ENCODE measurements at regions not wholly inside any gene's neighbourhood (a gene's known extent, or its start where the extent isn't known, plus 50 kb on each side); places are given as distances from the start of the nearest gene placed in this dataset.

DNA sequence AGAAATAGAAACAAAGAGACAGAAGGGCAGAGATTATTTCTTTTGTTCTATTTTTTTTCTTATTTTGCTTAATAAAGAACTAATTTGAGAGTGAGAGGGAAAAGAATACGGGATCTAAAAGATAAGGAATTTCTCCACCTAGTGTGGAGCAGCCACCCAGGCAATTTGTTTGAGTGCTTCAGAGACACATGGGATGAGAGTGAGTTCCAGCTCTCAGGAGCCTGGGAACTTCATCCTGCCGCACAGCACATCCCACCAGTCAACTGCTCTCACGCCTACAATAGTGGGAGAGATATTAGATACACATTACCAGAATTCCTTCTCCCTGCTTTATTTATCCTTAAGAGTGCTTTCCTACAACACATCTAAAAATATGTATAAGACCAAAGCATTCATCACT lies 946.4 kb downstream of the PDHA2 start:
- DNase-seq (ENCODE audit: low read depth) = no peak

GRCh38 chr4:96787766-96788165 lies 947.9 kb downstream of the PDHA2 start:
- no peak for DNase-seq (ENCODE audit: low read depth)

- no peak for DNase-seq (ENCODE audit: low read depth)
These were observed 969.7 kb downstream of the PDHA2 start for GRCh38 chr4:96809563-96809962.

DNA sequence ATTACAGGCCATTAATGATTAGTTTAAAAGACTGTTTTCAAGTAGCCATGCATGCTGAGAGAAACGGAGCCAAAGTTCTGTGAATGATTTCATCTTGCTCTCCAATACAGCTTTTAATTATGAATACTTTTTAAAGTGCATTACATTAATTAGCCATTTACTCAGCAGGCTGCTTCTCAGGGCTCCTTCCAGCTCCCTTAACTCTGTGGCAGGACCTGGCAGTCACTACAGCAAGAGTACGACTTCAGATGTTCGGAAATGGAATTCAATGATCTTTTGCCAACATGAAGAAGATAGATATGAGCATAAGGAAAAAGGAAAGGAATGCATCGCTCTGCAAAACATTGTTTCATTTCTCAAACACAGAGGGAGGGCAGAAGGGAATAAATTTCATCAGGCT lies 987.2 kb downstream of the PDHA2 start:
- no peak for DNase-seq (ENCODE audit: low read depth)

- DNase-seq (ENCODE audit: low read depth) = no peak
These were observed 993.9 kb downstream of the PDHA2 start for GRCh38 chr4:96833831-96834230.

DNA sequence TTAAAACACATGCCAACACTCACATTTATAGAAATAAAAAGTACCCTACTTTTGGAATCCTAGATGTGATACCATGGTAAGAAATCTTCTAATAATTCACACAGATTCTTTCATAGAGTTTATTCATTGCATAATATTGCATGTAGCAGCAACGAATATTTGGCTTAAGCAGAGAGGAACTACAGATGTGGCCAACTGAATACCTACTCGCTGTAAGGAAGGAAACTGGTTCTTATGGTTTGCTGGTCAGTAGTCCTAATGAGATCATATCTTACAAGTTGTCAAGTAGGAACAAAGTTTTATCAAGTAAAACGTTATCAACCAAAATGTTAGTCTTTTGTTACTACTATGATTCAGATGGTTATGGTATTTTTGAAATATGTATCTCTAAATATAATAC lies 996.1 kb downstream of the PDHA2 start:
- DNase-seq (ENCODE audit: low read depth) = no peak

- DNase-seq (ENCODE audit: low read depth) = no peak
These were observed 999.5 kb downstream of the PDHA2 start for GRCh38 chr4:96839441-96839840.

DNA sequence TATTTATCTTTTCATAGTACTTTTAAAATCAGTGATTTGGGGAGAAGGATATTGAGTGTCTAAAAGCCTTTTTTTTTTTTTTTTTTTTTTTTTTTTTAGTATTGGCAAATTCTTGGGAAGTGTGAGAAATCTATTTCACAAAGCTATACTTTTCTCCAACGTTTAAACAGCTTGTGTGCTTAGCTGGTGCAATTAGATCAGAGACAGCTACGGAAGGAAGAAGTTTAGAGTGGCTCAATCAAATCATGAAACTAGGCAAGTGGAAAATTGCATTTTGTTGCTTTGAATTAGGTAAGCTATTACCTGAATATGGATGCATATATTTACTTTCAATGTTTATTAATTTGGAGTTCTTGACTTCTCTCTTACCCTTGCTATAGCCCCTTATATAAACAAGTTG lies 1001.9 kb downstream of the PDHA2 start:
- no peak for DNase-seq (ENCODE audit: low read depth)

- DNase-seq (ENCODE audit: low read depth) = no peak
These were observed 1005.1 kb downstream of the PDHA2 start for GRCh38 chr4:96844858-96845490.

- DNase-seq (ENCODE audit: low read depth) = no peak
These were observed 1005.9 kb downstream of the PDHA2 start for GRCh38 chr4:96845819-96846218.

- no peak for DNase-seq (ENCODE audit: low read depth)
These were observed 1034.8 kb downstream of the PDHA2 start for GRCh38 chr4:96874657-96875056.

GRCh38 chr4:96879527-96879926 lies 1039.6 kb downstream of the PDHA2 start:
- no peak for DNase-seq (ENCODE audit: low read depth)

DNA sequence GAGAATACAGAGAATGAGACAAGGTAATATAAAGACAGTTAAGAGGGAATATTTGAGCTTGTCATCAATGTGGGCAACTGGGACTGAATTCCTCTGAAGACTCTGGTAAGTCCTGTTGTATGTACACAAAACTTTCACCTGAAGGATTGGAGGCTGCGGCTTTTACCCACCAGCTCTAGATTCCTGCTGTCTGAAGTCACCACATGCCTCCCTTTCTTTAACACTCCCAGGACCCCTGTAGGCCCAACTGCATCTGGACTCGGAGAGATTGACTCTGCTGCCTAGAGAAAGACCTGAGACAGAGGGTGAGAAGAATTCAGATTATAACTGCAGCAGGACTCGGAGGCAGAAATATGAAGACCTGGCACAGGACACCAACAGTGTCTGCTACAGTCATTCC lies 1048.0 kb downstream of the PDHA2 start:
- no peak for DNase-seq (ENCODE audit: low read depth)

DNA sequence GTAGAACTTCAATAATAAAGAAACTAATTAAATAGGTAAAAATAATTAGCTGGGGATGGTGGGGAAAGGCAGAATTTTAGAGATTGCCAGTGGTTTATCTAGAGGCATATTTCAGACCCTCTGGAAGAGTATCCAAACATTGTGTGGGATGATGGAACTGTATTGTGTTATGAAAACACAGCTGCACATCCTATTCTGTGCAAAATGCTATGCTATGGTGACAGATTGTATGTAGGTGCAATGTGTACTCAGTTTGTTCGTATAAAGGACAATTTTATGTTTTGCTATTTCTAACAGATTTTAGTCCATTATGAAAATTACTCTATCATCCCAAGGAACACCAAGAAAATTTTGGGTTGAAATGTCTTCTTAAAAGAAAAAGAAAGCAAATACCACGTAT lies 1054.7 kb downstream of the PDHA2 start:
- no peak for DNase-seq (ENCODE audit: low read depth)

- no peak for DNase-seq (ENCODE audit: low read depth)
These were observed 1055.9 kb downstream of the PDHA2 start for GRCh38 chr4:96895826-96896225.

DNA sequence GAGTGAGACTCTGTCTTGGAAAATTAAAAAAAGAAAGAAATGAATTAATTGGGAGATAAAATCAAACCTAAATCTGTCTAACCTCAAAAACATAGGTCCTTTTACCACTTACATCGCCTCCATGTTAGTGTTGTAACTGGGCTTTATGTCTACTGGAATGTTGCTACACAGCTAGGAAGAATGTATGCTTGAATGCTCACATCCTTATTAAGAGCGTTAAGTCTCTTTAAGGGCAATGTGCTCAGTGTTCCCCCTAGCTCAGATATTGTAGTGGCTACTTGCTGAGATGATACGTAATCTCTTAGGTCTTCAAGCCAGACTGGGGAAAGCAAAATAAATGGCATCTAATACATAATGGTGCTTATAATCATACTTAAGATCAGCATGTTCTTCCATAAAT lies 1072.8 kb downstream of the PDHA2 start:
- DNase-seq (ENCODE audit: low read depth) = no peak

DNA sequence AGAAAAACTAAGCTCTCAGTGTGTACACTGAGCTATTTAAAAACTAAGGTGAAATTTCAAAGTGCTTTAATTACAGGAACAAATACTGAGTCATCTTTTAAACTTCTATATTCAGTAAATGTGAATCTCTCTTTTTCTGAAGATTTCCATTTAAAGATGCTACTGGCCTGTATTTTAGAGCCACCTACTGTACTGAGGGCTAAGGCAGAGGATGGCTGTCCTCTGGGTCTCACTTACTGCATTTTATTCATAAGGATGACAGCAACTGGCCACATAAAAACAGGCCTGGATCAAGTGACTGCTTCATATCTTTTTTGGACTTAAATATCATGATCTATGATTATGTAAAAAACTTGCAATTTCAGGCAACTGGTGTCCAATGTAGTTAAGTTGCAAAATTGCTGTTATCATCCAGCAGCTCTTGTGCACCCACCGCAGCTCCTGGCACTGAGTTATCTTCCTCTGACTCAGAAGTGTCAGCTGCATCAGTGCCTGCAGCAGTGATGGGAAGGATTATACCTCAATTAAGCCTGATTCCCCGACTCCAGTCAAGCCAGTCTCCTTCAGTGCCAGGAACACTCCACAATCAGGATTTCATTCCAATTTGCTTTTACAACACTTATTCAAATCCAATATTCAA lies 1073.7 kb downstream of the PDHA2 start:
- no peak for DNase-seq (ENCODE audit: low read depth)

GRCh38 chr4:96916711-96917110 lies 1076.8 kb downstream of the PDHA2 start:
- no peak for DNase-seq (ENCODE audit: low read depth)

DNA sequence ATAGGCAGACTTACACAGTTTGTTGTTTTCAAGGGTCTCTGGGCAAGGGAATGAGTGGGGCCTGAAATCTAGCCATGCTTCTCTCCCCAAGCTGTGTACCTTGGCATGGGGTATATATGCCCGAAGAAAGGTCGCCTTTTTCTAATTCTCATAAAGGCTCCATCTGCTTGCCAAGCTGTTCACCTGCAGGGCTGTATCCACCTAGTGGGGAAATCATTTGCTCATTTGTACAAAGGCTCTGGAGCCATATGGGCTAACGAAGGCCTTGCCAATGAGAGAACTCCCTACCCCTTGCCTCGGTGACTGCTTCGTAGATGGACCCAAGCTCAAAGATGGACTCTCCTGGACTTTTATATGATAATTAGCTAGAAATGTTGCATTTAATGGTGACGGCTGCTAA lies 1097.0 kb downstream of the PDHA2 start:
- no peak for DNase-seq (ENCODE audit: low read depth)

- no peak for DNase-seq (ENCODE audit: low read depth)
These were observed 1106.7 kb downstream of the PDHA2 start for GRCh38 chr4:96946552-96946951.

- no peak for DNase-seq (ENCODE audit: low read depth)
These were observed 1112.7 kb downstream of the PDHA2 start for GRCh38 chr4:96952610-96953009.

GRCh38 chr4:96955226-96955625 lies 1115.3 kb downstream of the PDHA2 start:
- DNase-seq (ENCODE audit: low read depth) = no peak

- no peak for DNase-seq (ENCODE audit: low read depth)
These were observed 1115.8 kb downstream of the PDHA2 start for GRCh38 chr4:96955691-96956090.

GRCh38 chr4:96969455-96969854 lies 1129.6 kb downstream of the PDHA2 start:
- no peak for DNase-seq (ENCODE audit: low read depth)

All from ELR (cell line).